GM21381 (cell line): ENCODE measurements at regions not wholly inside any gene's neighbourhood (a gene's known extent, or its start where the extent isn't known, plus 50 kb on each side); places are given as distances from the start of the nearest gene placed in this dataset.

ENCODE experiments used
- ATAC-seq: cut with Tn5 transposase; IDR thresholded peaks from one replicate; pipeline ENCODE4 v1.9.1; 2021; ENCODE audit warnings: mild to moderate bottlenecking, moderate library complexity; ENCODE audit not compliant: unreplicated experiment

- ATAC-seq = no peak
Observed at GRCh38 chr14:98728836-98729235, 543.2 kb downstream of the BCL11B start.

- no peak for ATAC-seq
Observed at GRCh38 chr14:98731286-98731685, 540.7 kb downstream of the BCL11B start.

- ATAC-seq = no peak
Observed at GRCh38 chr14:98731701-98732100, 540.3 kb downstream of the BCL11B start.

- no peak for ATAC-seq
Observed at GRCh38 chr14:98733536-98733935, 538.5 kb downstream of the BCL11B start.

GRCh38 chr14:98736701-98737338 is 535.2 kb downstream of the BCL11B start:
- no peak for ATAC-seq

GRCh38 chr14:98741523-98741922 is 530.5 kb downstream of the BCL11B start:
- ATAC-seq = no peak

GRCh38 chr14:98742001-98742400 is 530.0 kb downstream of the BCL11B start:
- ATAC-seq = no peak

- ATAC-seq = no peak
Observed at GRCh38 chr14:98743536-98743935, 528.5 kb downstream of the BCL11B start.

- ATAC-seq = no peak
Observed at GRCh38 chr14:98748966-98749365, 523.0 kb downstream of the BCL11B start.

GRCh38 chr14:98751110-98751509 is 520.9 kb downstream of the BCL11B start:
- no peak for ATAC-seq

GRCh38 chr14:98752660-98753059 is 519.3 kb downstream of the BCL11B start:
- no peak for ATAC-seq

GRCh38 chr14:98754343-98755020 is 517.5 kb downstream of the BCL11B start:
- no peak for ATAC-seq

GRCh38 chr14:98756749-98757148 is 515.2 kb downstream of the BCL11B start:
- ATAC-seq = no peak

- ATAC-seq = no peak
Observed at GRCh38 chr14:98758440-98758839, 513.6 kb downstream of the BCL11B start.

GRCh38 chr14:98761993-98762392 is 510.0 kb downstream of the BCL11B start:
- no peak for ATAC-seq

GRCh38 chr14:98766818-98767217 is 505.2 kb downstream of the BCL11B start:
- ATAC-seq = no peak

- no peak for ATAC-seq
Observed at GRCh38 chr14:98769326-98769725, 502.7 kb downstream of the BCL11B start.

GRCh38 chr14:98770151-98770550 is 501.8 kb downstream of the BCL11B start:
- ATAC-seq = no peak

GRCh38 chr14:98773814-98774213 is 498.2 kb downstream of the BCL11B start:
- ATAC-seq = no peak

- ATAC-seq = no peak
Observed at GRCh38 chr14:98775892-98776291, 496.1 kb downstream of the BCL11B start.

GRCh38 chr14:98782062-98782461 is 489.9 kb downstream of the BCL11B start:
- no peak for ATAC-seq

- ATAC-seq = no peak
Observed at GRCh38 chr14:98785578-98785977, 486.4 kb downstream of the BCL11B start.

- ATAC-seq = no peak
Observed at GRCh38 chr14:98786456-98786855, 485.5 kb downstream of the BCL11B start.
